ENCODE measurements at regions not wholly inside any gene's neighbourhood (a gene's known extent, or its start where the extent isn't known, plus 50 kb on each side); places are given as distances from the start of the nearest gene placed in this dataset.

DNA sequence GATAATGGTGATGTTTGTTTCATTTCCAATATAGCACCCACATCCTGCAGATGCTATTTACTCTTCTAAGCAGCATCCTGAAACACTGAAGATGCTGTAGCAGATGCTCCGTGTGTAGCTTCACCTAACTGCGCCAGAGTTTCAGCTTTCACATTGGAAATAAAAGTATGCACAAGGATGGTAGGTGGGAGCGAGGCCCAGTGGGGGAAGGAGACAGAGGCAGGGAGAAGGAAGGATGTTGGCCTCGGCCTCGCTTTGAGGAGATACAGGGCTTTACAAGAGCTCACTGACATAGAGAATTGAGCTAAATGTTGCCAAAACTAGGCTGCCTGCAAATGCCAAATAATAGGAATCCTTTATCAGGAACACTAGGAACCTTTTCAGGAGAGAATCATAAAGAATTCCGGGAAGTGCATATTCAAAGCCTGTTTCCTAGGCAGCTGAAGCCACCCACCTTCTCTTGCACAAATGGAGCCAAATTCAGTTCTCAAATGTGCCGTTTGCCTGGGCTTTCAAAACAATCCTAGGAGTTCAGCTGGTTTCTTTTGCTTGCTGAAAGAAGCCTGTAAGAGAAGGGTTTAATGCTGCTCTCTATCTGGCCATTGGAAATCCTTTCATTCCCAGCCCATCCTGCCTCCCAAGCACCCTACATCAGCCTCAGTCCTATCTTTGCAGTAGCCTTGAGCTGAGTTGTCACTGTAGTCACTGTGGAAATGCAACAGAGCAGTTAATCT is 135.4 kb upstream of the ATP1B1 start:
- DNase-seq = no peak

GRCh38 chr1:168972225-168972624 is 134.3 kb upstream of the ATP1B1 start:
- DNase-seq = no peak

GRCh38 chr1:168972887-168973286 is 133.6 kb upstream of the ATP1B1 start:
- DNase-seq = no peak

GRCh38 chr1:168974117-168974516 is 132.4 kb upstream of the ATP1B1 start:
- DNase-seq = no peak

DNA sequence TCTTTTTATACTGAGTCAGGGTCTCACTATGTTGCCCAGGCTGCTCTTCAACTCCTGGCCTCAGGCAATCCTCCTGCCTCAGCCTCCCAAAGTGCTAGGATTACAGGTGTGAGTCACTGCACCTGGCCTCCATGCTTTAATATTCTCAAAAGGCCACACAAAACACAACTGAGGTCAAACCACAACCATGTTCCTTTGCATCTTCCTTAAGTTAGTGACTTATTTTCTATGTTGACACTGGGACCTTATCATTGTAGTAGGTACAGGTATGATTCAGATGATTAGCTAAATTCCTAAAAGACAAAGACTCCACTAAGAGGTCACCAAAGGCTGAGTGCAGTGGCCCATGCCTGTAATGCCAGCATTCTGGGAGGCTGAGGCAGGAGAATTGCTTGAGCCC is 131.9 kb upstream of the ATP1B1 start:
- DNase-seq = no peak

DNA sequence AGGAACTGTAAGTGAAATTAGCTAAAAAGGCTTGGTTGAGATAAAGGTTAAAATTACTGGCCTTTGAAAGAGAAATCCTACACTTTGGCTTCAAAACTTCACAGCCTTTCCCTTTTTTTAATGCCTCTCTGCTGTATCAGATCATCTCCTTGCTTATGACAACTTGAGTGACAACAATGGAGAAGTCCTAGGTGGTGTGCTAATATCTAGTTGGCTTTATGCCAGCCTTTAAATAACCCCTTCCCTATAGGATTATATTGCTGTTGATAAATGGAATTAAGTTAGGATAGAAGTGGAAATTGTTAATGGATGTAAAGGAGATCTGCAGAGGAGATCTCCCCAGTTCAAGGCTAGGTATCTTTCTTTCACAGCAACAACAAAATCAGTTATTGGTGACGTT is 130.2 kb upstream of the ATP1B1 start:
- peak; percentile 26 for DNase-seq

GRCh38 chr1:168977618-168978017 is 128.9 kb upstream of the ATP1B1 start:
- no peak for DNase-seq

DNA sequence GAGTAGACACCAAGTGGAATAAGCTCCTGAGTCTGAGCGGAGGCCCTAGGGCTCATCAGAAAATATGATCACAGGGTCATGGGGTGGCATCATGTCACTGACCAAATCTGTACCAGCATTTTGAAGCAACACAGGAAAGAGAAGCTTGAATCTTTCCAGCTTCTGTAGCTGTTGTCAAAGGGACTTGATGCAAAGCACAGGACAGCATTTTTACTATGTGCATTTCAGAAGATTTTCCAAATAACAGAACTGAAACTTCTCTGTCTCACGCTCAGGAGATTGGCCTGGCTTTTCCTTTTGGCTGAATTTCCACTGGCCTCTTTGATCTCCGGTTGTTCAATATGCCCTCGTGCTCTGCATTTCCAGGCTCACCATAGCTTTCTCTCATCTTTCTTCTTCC is 127.2 kb upstream of the ATP1B1 start:
- DNase-seq = no peak

DNA sequence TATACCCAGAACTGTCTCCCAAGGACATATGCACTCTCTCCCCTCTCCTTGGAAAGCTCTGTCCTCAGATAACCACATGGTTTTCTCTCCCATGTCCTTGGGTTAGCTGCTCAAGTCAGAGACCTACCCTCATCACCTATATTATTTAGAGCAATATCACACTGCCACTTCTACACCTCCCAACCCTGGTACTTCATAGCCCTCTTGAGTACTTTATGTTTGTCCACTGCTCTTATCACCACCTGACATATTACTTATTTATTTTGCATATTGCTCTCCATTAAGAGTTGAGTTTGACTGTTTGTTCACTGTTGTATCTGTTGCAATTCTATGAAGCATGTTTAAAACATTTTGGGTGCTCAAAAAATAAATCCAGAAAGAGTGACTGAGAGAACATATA is 126.3 kb upstream of the ATP1B1 start:
- no peak for DNase-seq

DNA sequence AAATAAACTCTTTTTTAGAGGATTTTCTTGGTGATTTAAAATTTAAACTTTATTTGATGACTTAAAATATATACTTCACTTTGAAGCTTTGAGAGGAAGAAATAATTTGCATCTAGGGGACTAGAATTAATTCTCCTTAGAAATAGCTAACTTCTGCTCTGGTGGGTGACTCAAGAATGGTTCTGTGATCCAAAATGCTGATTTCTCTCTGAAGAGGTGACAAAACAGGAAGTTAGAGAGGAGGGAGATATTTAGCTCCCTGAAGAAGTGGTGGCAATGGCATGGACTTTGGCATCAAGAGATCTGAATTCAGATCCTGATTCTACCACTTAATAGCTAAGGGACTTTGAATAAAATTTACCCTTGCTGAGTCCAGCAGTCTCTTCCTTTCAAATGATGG is 125.8 kb upstream of the ATP1B1 start:
- DNase-seq = no peak

GRCh38 chr1:168982778-168983177 is 123.7 kb upstream of the ATP1B1 start:
- no peak for DNase-seq

GRCh38 chr1:168987330-168987729 is 119.2 kb upstream of the ATP1B1 start:
- DNase-seq = no peak

- DNase-seq = no peak
These were observed 118.6 kb upstream of the ATP1B1 start for GRCh38 chr1:168987923-168988322.

- no peak for DNase-seq
These were observed 116.5 kb upstream of the ATP1B1 start for GRCh38 chr1:168989985-168990384.

- no peak for DNase-seq
These were observed 114.6 kb upstream of the ATP1B1 start for GRCh38 chr1:168991667-168992475.

GRCh38 chr1:169001353-169001752 is 105.1 kb upstream of the ATP1B1 start:
- no peak for DNase-seq

DNA sequence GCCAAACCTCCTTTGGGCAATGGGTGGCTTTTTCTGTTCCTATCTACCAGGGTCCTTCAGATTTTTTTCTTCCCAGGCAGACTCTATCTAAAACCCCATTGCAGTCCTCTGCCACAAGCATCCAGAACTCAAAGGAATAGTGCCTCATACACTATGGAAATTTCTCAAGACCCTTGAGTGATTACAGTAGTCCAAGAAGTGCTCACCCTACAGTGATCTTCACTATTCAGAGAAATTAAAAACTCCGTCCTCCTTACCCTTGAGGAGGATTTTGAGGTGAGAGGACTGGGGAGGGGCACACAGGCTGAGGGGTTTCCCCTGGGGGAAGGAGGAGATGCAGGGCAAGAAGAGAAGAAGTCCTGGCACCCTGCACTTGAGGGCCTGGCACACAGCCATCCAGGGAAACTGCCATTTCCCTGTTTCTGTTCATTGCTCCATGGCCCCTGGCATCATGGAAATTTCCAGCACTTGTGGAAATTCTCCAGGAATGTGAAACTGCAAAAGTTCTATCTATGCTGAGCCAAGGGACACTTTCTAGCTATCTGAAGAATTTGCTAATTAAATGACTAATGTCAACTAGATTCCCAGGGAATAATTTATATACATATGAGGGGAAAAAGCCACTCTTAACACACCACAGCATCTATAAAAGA is 102.5 kb upstream of the ATP1B1 start:
- no peak for DNase-seq

DNA sequence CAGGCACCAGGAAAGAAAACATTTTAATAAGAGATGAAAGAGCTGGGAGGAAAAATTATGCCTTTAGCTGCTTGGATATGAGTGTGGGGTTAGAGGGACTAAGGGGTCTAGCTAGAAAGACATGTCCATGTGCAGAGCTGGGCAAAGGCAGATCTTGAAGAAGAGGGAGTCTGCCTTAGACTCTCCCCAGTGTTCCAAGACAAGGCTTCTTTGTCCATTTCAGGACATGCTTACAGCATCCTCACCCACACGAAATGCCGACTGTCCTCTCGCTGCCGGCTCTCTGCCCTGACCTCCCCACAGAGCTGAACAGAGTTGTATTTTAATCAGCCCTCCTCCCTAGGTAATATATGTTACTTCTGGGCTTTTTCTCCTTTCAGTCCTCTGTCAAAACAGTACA is 100.7 kb upstream of the ATP1B1 start:
- no peak for DNase-seq

DNA sequence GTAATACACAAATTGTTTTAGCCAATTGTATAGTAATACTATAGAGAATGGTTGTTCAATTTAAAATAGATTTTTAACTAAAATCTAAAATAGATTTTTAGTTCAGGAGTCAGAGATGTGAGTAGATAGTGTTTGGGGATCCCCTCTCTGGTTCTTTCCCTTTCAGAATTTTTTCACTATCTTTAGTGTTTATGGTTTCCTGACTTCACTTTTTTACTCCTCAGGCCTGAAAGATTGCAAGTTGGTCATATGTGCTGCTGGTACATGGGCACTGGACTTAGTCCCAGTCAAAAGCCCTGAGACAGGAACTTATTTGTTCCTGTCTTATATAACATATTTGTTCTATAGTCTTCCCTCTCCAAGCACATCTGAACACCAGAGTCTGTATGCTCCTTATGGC is 96.8 kb upstream of the ATP1B1 start:
- no peak for DNase-seq

- DNase-seq = no peak
These were observed 94.1 kb upstream of the ATP1B1 start for GRCh38 chr1:169012416-169012815.

DNA sequence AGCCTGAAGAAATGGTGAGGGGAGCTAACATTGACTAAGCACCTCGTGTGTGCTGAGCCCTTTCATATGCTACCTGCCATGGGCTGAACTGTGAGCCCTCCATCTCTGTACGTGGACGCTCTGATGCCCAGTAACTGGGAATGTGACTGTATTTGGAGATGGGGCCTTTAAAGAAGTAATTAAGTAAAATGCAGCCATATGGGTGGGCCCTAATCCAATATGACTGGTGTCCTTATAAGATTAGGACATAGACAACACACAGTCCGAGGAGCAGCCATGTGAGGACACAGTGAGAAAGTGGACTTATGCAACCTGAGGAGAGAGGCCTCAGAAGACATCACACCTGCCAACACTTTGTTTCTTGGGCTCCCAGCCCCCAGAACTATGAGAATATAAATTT is 92.7 kb upstream of the ATP1B1 start:
- no peak for DNase-seq

DNA sequence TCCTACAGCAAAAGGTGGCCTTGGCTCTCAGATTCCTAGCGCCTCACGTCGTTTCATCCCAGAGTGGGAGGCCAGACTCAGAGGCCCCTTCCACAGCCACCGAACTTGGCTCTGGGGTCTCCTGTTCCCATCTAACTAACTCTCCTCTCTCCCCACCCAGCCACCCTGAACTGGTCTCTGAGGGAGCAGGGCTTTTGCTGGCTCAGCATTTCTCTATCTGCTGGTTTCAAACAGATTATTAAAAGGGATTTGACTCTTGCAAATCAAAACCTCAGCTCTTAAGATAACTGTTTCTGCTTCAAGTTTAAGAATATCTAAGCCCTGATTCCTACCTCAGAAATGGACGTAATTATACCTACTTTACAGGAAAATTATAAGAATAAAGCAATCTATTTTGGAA is 91.0 kb upstream of the ATP1B1 start:
- no peak for DNase-seq

DNA sequence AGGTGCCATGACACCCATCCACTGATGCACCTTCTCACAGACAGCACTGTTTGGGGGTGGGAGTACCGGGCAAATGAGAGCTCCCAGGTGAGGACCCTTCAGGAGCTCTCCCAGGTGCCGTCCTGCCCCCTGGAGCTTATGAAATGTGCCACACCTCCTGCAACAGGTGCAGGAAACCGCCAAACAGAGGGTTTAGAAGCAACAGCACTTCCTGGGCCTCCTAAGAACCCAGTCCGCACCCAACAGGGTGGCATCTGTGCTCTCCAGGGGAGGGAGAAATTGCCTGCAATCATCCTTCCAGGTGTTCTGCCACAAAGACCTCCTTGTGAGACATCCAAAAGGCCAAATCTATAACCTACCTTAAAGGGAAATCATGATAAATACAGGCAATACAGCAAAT is 87.7 kb upstream of the ATP1B1 start:
- DNase-seq = peak; percentile 96

DNA sequence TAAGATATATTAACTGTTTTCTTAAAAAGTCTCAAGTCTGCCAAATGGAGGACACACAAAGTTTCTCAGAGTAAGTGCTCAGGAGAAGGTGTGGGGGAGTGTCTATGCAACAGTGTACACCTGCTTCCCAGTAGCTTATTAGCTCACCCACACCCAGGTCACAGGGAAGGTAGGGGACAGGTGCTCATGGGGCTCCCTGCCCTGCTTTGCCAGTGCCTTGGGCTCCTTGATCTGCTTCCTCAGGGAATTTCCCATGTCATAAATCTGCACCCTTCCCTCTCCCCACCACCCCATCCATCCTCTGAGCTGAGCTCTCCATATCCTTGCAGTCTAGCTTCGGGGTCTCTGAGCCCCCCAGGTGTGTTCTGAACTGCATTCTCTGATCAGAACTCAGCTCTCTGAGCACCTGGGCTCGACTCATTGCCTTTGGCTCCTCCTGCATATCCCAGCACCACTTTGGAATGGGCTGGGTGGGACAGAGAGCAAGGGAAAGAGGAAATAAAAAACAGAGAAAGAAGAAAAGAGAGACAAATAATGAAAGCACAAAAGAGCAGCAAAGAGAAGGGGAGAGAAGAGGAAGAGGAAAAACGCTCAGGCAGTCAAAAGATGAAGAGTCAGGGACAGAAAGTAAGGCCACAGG is 87.0 kb upstream of the ATP1B1 start:
- peak; percentile 82 for DNase-seq
